ENCODE measurements at regions not wholly inside any gene's neighbourhood (a gene's known extent, or its start where the extent isn't known, plus 50 kb on each side); places are given as distances from the start of the nearest gene placed in this dataset.

- H3K36me3 ChIP-seq (ENCODE audit: control insufficient read depth in 2 of 2, insufficient read depth in 2 of 2, low read length in 1 of 2): no peaks in the 10 kb centered on the region
- ATAC-seq (no peak), DNase-seq (ENCODE audit: low read depth, low spot score) (no peak), FAIRE-seq (no peak)
- H3K27ac ChIP-seq (ENCODE audit: control insufficient read depth, insufficient read depth): no peak overlapping the region
- H3K9ac ChIP-seq (ENCODE audit: control insufficient read depth, insufficient read depth, low read length): no peak overlapping the region
- SMC1A ChIA-PET (ENCODE audit: uncharacterized antibody, unreplicated experiment): no interaction called here
- in situ Hi-C loops (cut with MboI) (no loop called here), intact Hi-C loops (cut with micrococcal nuclease; ENCODE audit: unreplicated experiment) (no loop called here)
- H3K4me1 ChIP-seq (ENCODE audit: control insufficient read depth, insufficient read depth, low read length): no peaks in the 10 kb centered on the region
- H3K9me3 ChIP-seq (replicated peaks; ENCODE audit: control insufficient read depth, insufficient read depth, low read length): no peaks in the 10 kb centered on the region
- POLR2A ChIA-PET: no interaction called here
- 28% methylated on average over 3 of the region's 3 CpGs for WGBS (ENCODE audit: insufficient coverage, insufficient replicate concordance, low lambda C conversion rate, missing lambda C conversion rate)
- no peaks in the 10 kb centered on the region for H3K79me2 ChIP-seq (ENCODE audit: control insufficient read depth, insufficient read depth, low read length)
- CTCF ChIA-PET: no interaction called here
- no peaks in the 10 kb centered on the region for H4K20me1 ChIP-seq (ENCODE audit: control insufficient read depth, insufficient read depth)
- RAD21 ChIA-PET (ENCODE audit: unreplicated experiment): no interaction called here
- no peak overlapping the region for H2AFZ ChIP-seq (ENCODE audit: control insufficient read depth, low read depth, low read length)
- H3K4me3 ChIP-seq: no peak overlapping the region
- H3K4me2 ChIP-seq (ENCODE audit: control insufficient read depth, insufficient read depth): no peak overlapping the region
- TF ChIP-seq NFXL1 (IDR thresholded peaks at IDR 0.05; ENCODE audit: borderline replicate concordance) (no peak), TCF12 (IDR thresholded peaks at IDR 0.05; ENCODE audit: low read depth, low read length) (no peak), ZZZ3 (IDR thresholded peaks at IDR 0.05; ENCODE audit: control insufficient read depth, insufficient read length, low read depth) (no peak), KAT2A (conservative IDR thresholded peaks at IDR 0.05; ENCODE audit: control insufficient read depth, low read depth, low read length) (no peak), ZNF24 (IDR thresholded peaks at IDR 0.05) (no peak), PAX5 (IDR thresholded peaks at IDR 0.05; ENCODE audit: borderline replicate concordance, low read depth, low read length) (no peak), POLR2AphosphoS5 (IDR thresholded peaks at IDR 0.05; ENCODE audit: low read length) (no peak), HDAC2 (IDR thresholded peaks at IDR 0.05) (no peak)
- no TSS peak for BruUV-seq (replicated peaks)
- H3K27me3 ChIP-seq (replicated peaks in 1 of 2; ENCODE audit: control insufficient read depth in 2 of 2, insufficient read depth in 2 of 2, low read length in 1 of 2): no peaks in the 10 kb centered on the region
These were observed 235.6 kb upstream of the CDH2 start for GRCh38 chr18:28412521-28412920.

GRCh38 chr18:28411806-28412205, 234.9 kb upstream of the CDH2 start:
- ChIA-PET RAD21 (ENCODE audit: unreplicated experiment) (no interaction called here), CTCF (no interaction called here), SMC1A (ENCODE audit: uncharacterized antibody, unreplicated experiment) (no interaction called here), POLR2A (no interaction called here)
- FAIRE-seq (no peak), ATAC-seq (no peak), DNase-seq (ENCODE audit: low read depth, low spot score) (no peak)
- H3K9me3 ChIP-seq (replicated peaks; ENCODE audit: control insufficient read depth, insufficient read depth, low read length): no peaks in the 10 kb centered on the region
- no peak overlapping the region for H3K4me2 ChIP-seq (ENCODE audit: control insufficient read depth, insufficient read depth)
- H4K20me1 ChIP-seq (ENCODE audit: control insufficient read depth, insufficient read depth): no peaks in the 10 kb centered on the region
- no peak overlapping the region for H3K9ac ChIP-seq (ENCODE audit: control insufficient read depth, insufficient read depth, low read length)
- BruUV-seq (replicated peaks): no TSS peak
- in situ Hi-C loops (cut with MboI): no loop called here
- no peak overlapping the region for H3K27ac ChIP-seq (ENCODE audit: control insufficient read depth, insufficient read depth)
- H3K27me3 ChIP-seq (replicated peaks in 1 of 2; ENCODE audit: control insufficient read depth in 2 of 2, insufficient read depth in 2 of 2, low read length in 1 of 2): no peaks in the 10 kb centered on the region
- intact Hi-C loops (cut with micrococcal nuclease; ENCODE audit: unreplicated experiment): no loop called here
- H3K79me2 ChIP-seq (ENCODE audit: control insufficient read depth, insufficient read depth, low read length): no peaks in the 10 kb centered on the region
- no peaks in the 10 kb centered on the region for H3K4me1 ChIP-seq (ENCODE audit: control insufficient read depth, insufficient read depth, low read length)
- no peak overlapping the region for H3K4me3 ChIP-seq
- H2AFZ ChIP-seq (ENCODE audit: control insufficient read depth, low read depth, low read length): no peak overlapping the region
- H3K36me3 ChIP-seq (ENCODE audit: control insufficient read depth in 2 of 2, insufficient read depth in 2 of 2, low read length in 1 of 2): no peaks in the 10 kb centered on the region
- 56% methylated on average over 2 of the region's 2 CpGs for WGBS (ENCODE audit: insufficient coverage, insufficient replicate concordance, low lambda C conversion rate, missing lambda C conversion rate)
- TF ChIP-seq RELB (IDR thresholded peaks at IDR 0.05; ENCODE audit: low read depth): no peak
- no peak for TF ChIP-seq MTA3 (IDR thresholded peaks at IDR 0.05; ENCODE audit: borderline replicate concordance, low read length)
- TF ChIP-seq EED (IDR thresholded peaks at IDR 0.05; ENCODE audit: low read depth): no peak
- no peak for TF ChIP-seq E4F1 (IDR thresholded peaks at IDR 0.05; ENCODE audit: borderline replicate concordance, partially characterized antibody)
- no peak for TF ChIP-seq SPI1 (IDR thresholded peaks at IDR 0.05; ENCODE audit: borderline replicate concordance, insufficient read depth, low read depth, low read length)
- TF ChIP-seq EP300 (IDR thresholded peaks at IDR 0.05; ENCODE audit: borderline replicate concordance in 1 of 2, control insufficient read depth in 1 of 2, low read depth in 2 of 2, low read length in 2 of 2): no peak
